Astrocyte of the hippocampus (primary cell): ENCODE measurements at regions not wholly inside any gene's neighbourhood (a gene's known extent, or its start where the extent isn't known, plus 50 kb on each side); places are given as distances from the start of the nearest gene placed in this dataset.

Experiments used
- DNase-seq: peaks from one replicate; pipeline ENCODE4 v3.0.0; 2011; ENCODE audit warnings: low read depth, low spot score

DNA sequence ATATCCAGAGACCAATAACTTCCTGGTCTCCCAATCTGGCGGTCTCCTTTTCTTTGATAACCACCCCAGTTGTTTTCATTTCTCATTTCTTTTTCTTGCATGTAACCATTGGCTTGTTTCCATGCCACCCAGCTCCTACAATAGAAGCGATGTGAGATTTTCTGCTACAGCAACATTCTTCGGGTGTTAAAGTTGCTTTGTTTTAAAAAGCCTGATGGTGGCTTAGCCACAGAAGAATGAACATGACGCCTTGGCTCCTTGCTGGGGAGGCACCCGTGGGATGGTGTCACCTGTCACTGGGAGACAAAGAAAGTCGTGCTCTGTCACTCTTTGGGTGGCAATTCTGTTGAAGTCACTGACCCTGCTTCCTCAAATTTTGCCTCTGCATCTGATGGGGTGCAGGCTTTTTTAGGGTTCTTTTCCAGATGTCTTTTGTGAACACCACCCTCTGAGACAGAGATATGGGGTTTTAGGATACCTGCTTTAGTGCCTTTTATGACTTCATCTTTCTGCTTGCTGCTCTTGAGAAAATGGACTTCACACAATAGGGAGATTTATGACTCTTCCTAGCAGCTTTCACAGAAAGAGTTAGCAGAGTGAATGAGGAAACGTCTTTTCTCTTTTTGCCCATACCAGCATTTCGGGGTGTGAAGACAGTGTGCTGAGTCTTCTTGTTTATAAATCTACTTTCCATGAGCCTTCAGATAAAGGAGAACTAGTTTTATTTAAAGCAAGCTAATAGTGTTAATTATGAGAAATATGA lies 265.3 kb upstream of the TBX3 start:
- DNase-seq: no peak

DNA sequence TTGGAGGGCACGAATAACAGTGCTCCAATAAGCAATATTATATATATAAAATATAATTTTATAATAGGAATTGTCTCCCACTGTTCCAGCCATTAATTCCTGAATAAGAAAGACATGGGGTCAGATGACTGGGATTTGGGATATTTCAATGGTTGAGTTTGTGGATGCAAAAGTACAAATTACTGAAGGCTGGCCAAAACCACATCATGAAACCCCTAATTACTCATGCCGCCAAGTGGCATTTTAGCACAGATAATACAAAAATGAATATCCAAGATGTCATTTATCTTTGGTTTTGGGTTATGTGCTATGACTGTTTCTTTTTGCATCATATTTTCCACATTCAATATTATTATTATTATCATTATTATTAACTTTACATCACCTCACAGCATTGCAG lies 261.4 kb upstream of the TBX3 start:
- DNase-seq: no peak

DNA sequence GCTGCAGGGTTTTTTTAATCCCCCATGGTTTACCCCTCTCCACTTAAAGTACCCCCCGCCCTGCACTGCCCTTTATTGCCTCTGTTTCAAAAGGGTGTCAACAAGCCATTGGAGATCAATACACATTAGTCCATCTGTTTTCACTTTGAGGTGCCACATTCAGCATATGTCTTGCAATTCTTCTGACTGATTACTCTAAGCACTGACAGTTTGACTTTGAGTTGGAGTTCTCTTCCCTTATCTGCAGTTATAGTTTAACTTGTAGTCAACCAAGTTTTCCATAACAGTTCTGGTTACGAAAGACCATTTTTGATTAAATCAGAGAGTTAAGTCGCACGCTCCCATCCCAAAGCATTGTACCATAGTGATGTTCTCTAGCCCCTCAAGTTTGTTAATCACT lies 260.8 kb upstream of the TBX3 start:
- DNase-seq: no peak

DNA sequence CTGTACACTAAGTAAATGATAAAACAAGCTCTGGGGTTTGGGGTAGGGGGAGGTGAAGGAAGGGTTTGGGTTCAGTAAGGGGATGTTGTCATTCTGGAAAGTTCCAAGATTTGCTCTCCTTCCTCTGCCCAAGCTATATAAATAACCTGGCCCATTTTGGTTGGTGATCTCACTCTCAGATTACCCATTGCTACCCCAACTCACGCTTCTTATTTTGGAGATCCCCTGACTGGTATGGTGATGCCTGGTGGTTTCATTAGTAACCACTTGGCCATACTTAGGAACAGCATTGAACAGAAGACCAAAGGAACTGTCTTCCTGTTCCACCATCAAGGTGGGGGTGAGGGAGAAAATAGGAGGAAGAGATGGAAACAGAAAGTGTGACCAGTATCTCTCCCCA lies 259.6 kb upstream of the TBX3 start:
- no peak for DNase-seq

DNA sequence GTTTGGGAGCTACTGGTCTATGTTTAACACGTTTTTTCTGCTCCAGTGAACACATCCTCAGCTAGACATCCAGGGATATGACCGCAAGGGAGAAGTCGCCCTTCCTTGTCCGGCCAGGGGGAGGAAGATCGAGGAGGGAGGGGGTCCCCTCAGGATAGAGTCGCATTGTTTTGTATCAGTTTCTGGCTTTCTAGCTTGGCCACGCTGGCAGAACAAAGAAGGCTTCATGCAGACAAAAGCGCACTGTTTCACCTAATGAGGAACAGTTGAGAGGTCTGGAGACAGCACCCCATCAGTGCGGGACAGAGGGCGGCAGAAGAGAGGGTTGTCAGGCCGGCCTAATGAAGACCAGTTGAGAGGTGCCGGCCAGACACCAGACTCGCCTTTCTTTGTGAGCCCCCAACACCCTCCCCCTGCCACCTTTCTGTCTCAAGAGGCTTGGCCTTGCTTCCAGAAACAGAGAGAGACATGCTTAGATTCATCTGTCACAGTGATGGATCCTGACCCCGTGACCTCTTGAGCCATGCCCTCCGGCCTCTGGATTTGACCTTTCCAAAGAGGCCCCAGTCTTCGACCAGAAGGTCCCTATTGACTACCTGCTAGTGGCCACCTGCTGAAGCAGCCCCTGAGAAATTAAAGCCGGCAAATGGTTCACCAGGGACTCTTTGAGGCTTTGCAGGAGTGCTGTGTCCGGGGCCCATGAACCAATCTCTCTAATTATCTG lies 254.7 kb upstream of the TBX3 start:
- no peak for DNase-seq

DNA sequence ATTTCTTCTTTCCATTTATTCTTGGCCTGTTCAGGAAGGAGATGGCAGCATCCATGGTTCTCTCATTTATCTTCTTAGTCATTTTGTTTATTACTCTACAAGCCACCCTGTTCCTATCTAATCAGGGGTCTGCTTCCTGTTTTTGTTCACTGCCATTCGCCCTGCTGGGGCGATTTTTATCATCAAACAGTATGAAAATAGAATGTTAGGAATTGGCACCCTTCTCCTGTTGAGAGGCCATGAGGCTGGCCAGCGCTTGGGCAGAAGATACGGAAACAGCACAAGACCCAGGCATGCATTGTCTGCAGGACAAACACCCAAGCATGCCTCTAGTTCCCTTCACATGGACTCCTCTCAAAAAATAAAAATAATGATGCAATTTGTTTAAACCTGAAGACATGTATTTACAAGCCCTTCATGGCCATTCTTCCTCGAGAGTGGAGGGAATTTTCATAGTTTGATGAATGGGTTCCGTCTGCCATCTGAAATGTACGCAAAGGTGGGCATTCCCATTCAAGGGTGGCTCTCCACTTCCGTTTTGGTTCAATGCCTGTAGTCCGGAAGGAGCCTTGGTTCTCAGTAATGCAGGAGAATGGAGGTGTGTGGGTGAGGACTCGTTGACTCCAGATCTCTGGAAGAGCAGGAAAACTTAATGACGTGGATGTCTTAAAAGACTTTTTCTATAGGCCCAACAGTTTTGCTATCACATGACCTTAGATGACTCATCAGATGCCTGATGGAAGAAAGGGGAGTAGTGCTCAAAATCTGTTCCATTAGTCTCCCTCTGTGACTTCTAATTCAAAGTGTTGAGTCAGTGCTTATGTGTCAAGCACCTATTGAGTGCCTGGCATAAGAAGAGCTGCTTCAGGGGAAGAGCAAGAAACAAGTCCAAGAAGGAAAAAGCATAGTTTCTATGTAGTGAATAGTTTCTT lies 252.4 kb upstream of the TBX3 start:
- no peak for DNase-seq

DNA sequence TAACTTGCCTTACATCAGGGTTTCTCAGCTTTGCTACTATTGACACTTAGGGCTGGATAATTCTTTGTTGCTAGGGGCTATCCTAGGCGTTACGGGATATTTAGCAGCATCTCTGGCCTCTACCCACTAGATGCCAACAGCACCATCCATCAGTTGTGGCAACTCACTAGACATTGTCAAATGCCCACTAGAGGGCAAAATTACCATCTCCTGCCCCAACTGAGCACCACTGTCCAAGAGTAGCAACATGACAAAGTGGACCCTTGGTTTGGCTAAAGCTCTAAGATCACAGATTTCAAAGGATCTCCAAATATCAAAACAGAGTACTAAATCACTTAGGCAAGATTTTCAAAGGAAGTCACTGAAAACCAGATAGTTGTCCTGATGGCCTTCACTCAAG lies 251.7 kb upstream of the TBX3 start:
- no peak for DNase-seq

DNA sequence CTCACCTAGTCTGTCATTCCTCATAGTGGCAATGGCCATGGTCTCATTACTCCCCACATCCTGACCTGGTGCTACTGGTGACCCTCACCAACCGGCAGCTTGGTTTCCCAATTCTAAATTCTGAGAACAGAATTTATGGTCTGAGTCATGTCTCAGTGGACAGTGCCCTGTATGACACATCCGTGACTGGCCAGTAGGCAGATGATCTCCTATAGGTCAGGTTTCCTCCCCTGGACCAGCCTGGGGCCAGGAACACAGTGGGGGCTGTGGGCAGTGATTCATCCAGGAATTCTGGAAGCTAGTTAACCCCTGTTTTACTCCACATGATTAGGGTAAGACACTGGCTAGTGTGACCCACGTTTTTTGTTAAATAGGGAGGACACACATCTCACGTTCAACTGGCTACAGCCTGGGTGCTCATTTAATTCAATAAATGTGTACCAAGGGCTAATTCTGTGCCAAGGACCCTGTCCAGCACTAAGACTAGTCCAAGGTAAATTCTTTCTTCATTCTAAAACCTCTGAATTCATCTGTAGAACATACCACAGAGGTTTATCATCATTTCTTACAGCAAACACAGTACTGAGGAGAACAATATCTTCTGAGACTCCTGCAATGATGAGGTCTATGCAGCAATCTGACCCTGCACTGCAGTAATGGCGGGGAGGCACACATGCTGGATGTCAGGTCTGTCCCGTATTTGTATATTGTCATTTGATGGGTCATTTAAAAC lies 249.6 kb upstream of the TBX3 start:
- peak; percentile 65 for DNase-seq

DNA sequence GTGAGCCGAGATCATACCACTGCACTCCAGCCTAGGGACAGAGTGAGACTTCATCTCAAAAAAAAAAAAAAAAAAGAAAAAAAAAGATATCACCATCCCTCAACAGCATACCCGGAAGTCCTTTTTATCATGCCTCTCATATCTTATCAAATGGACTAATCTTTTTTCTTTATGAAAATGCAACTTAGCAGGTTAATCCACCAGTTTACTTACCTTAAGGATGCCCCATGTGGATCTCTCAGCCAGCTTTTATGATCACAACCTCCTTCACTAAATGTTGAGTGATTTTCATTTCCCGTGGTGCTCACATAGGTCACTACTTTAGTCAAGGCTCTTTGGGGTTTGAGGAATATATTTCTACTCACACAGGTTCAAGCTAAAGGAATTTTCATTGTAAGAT lies 248.8 kb upstream of the TBX3 start:
- DNase-seq: no peak

DNA sequence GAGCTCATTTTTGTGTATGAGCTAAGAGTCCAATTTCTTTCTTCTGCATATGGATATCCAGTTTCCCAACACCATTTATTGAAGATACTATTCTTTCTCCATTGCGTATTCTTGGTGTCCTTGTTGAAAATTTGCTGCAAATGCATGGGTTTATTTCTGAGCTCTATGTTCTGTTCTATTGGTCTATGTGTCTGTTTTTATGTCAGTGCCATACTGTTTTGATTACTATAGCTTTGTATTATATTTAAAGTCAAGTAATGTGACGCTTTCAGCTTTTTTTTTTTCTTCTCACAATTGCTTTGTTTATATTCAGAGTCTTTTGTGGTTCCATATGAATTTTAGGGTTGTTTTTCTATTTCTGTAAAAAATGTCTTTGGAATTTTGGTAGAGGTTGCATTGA lies 247.1 kb upstream of the TBX3 start:
- no peak for DNase-seq

DNA sequence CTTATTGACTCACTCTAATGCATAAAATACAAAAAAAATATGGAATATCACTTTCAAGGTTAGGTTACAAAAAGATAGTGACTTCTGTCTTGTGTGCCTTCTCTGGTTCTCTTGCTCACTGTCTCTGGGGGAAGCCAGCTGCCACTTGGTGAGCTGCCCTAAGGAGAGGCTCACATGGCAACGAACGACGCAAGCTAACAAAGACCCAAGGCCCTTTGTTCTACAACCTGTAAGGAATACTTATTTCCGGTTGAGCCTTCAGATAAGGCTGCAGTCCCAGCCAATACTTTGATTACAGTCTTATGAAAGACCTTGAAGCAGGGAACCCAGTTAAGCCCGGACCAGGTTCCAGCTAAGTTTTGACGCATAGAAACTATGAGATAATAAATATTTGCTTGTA lies 242.4 kb upstream of the TBX3 start:
- no peak for DNase-seq

DNA sequence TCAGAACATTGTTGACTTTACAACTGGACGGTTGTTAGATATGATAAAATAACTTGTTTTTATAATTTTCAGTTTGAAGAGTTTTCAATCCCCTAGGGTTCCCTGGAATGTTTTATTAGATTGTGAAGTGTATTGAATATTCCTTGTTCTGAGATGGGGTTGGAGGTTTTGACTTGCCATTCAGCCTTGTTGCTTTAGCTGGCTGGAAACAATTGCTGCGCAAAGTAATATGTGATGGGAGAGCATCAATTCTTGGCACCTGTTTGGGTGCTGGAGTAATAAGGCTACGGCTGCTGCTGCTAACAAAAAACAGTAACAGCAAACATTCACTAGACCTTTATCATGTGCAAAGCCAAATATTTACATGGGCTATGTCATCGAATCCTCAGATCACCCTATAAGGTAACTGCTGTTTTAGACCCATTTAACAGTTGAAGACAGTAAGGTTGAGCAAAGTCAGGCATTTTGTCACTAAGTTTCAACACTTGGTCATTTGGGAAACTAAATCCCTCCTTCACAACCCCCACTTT lies 241.0 kb upstream of the TBX3 start:
- DNase-seq: no peak

DNA sequence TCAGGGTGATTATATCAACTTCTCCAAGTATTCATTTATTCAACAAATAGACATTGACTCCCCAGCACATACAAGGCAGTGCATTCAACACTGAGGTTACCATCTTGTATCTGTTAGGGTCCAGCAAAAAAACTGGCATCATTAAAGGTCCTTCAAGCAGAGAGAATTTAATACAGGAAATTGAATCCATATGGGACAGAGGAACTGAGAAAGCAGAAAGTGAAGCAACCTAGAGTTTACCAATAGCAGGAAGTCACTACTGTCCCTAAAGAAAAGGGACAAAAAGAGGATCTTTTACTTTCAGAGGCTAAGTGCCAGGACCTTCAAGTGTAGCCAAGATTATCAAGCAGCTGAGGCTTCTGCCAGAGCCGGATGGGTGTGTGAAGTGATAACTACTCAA lies 237.8 kb upstream of the TBX3 start:
- no peak for DNase-seq

DNA sequence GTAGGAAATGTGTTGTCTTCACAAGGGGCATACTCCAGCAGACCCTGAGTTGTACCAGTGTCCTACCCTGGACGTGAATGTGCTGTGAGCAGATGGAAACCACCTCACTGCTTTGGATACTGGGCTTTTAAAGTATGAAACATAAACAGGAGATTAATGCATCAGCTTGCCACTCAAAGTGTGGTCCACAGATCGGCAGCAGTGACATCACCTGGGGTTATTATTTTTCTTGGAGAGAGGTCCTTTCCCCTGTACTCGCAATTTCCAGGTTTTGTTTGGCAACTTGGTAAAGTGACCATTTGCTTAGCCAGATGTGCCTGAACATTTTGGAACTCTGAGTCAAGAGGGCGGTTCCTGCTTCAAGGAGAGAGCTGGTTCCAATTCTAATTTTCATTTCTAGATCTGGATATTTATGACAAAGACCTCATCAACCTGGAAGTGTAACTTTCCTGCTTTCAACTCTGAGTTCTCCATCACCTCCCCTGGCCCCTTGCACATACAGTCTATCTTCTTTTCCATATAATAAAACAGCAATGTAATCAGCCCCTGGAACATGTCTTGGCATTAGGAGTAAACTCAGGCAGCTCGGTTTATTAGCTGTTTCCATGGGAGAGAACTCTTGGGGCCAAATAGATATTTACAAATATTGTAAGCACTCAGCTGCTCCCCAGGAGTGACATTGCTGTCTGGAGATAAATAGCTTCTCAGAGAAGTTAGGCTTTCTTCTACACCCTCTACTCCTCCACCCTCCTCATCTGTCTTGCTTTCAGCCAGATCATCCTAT lies 237.0 kb upstream of the TBX3 start:
- peak; percentile 8 for DNase-seq

DNA sequence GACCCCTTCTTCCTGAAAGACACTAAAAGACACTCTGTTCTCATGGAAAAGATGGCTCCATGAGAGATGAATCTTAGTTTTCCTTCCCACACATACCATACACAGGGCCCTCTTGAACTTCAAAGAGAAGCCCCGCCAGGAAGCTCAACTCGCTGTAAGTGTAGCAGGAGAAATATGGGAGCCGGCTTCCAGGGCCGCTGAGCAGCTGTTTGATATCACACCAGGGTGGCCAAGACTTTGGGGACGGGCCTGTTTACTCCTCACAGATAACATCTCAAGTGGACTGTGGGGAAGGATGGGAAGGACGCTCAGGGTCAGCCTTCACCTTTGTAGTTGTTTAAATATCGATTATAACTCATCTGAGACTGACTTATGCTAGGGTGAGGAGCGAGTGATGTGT lies 235.5 kb upstream of the TBX3 start:
- DNase-seq: no peak

DNA sequence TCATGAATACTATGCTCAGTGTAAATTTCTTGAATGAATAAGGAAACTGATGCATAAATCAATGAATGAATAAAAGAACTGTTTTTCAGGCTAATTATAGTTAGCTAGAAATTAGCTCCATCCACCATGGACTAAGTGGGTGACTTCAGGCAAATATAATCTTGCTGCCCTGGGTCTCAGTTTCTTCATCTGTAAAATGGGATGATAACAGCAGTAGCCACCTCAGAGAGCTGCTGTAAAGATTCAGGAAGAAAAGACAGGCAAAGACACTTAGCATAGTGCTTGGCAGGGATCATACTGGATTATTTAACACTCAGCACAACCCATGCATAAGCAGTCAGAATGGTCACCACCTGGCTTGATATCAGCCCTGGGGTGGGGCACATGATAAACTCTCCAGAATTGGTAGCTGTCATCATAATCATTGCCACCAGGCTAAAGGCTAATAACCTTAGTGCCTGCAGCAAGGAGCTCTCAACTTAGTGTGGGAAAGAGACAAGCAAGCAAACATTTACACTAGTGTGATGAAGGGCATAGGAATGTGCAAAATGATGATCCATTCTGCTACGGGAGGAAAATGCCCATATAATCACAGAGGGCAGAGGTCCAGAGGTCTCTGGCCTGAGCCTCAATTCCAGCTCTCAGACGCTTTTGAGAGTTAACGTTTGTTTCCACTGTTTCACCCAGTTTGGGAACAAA lies 234.7 kb upstream of the TBX3 start:
- DNase-seq: peak; percentile 20

DNA sequence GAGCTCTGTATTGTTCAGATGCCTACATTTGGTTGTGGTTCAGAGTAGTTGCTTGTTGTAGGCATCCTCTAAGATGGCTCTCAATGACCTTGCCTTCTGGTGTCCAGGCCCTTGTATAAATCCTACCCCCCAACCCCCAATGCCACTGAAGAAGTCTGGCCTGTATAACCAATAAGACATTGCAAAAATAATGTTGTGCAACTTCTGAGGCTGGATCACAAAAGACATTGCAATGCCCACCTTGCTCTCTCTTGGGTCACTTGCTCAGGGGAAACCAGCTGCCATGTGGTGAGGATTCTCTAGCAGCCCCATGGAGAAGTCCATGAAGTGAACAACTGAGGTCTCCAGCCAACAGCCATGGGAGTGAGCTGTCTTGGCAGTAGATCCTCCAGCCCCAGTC lies 234.0 kb upstream of the TBX3 start:
- DNase-seq: no peak

DNA sequence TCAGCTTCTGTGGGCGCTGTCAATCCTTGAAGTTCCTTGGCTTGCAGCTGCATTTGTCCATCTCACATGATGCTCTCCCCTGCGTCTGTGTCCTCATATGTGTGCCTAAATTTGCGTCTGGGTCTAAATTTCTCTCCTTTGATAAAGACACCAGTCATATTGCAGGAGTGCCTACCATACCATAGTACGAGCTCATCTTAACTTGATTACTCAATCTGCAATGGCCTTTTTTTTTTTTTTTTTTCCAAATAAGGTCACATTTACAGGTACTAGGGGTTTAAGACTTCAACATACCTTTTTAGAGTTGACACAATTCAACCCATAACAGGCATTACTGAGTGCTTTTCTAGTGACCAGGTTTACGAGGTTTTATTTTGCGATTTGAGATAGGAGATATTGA lies 233.3 kb upstream of the TBX3 start:
- DNase-seq: no peak

DNA sequence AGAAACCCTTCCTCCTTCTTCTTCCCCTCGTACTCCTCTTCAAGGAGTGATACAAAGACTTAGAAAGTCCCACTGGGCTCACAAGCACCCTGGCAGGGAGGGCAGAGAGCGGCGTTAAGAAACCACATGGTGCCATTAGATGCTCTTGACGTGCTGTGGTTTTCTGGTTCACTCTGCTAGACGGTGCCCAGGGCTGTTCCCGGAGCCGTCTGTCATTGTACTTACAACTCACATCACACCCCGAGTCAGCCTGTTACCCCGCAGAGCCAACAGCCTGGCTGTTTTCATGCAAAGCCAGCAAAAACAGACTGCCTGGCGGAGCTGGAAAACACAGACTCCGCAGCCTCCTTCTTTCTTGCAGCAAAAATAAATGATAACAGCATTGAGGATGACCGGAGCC lies 232.6 kb upstream of the TBX3 start:
- peak; percentile 38 for DNase-seq

DNA sequence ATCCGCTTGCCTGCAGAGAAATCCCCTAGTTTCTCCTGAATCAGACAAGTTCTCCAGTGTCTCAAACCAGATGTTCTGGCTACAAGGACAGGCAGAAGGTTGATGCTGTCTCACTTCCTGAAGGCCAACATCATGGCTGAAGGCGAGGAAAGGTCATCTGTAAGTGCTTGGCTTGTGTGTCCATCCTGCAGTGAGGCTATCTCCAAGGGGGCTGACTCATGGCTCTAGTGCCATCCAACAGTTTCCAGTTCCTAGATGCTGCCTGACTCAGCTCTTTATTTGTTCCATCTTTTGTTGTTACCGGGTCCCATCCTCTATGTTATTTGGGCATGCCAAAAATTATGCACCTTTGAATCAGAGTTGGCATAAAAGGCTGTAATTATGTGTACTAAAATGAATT lies 232.1 kb upstream of the TBX3 start:
- no peak for DNase-seq
